GM19239 (cell line): ENCODE measurements at regions not wholly inside any gene's neighbourhood (a gene's known extent, or its start where the extent isn't known, plus 50 kb on each side); places are given as distances from the start of the nearest gene placed in this dataset.

ENCODE experiments used
- DNase-seq: peaks from one replicate; pipeline ENCODE4 v3.0.0; 2011; ENCODE audit warnings: low spot score; ENCODE audit not compliant: insufficient read length
- FAIRE-seq: peaks from 2 replicates; lab custom pipeline; 2011; peaks lifted over from hg19 to GRCh38; lab: Jason Lieb, UNC

- DNase-seq (no peak), FAIRE-seq (no peak)
Measured at GRCh38 chr2:16869711-16870110, 204.1 kb upstream of the CYRIA start.

GRCh38 chr2:16862471-16862870 is 196.8 kb upstream of the CYRIA start:
- DNase-seq = no peak
- no peak for FAIRE-seq

- no peak for FAIRE-seq
Measured at GRCh38 chr2:16861530-16861929, 195.9 kb upstream of the CYRIA start.

GRCh38 chr2:16861111-16861510 is 195.5 kb upstream of the CYRIA start:
- FAIRE-seq = no peak
- DNase-seq = no peak

More at GRCh38 chr2:16861530-16861929, 195.9 kb upstream of the CYRIA start:
- DNase-seq = no peak

DNA sequence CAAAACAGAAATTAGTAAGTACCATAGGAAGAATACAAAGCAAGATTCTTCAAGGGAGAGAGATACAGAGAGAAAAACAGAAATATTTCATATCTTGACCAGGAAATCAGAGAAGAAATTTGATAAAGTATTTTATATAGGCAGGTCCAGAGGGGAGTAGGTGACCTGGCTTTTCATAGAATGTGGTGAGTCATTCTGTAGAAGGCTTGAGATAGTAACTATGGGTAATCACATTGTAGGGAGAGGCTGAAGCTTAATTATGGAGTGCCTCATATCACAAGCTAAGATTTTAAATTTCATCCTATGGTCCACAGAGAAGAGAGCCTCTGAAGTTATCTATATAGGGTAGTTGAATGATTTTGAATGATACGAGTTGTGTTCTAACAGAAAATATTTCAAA is 195.0 kb upstream of the CYRIA start:
- FAIRE-seq = no peak
- DNase-seq = no peak

- DNase-seq = no peak
- FAIRE-seq = no peak
Measured at GRCh38 chr2:16855183-16855582, 189.5 kb upstream of the CYRIA start.

GRCh38 chr2:16853088-16853487 is 187.5 kb upstream of the CYRIA start:
- FAIRE-seq = no peak

DNA sequence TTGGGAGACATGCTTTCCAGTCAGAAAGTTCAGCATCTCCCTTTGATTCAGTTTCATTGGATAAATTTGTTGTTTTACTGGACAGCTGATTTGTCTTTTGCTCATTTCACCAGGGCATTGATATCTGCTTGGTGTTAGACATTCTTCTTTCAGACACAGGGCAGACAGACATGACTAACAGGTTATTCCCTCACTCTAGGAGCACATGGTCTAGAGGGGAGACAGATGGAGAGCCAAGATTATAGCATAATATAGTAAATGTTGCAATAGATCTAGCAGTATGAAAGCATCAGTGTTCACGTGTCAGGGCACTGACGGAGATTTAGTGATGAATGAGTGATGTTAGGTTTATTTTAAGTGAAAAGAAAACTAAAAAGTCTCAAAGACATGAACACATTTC is 187.0 kb upstream of the CYRIA start:
- FAIRE-seq = no peak
- DNase-seq = no peak

More at GRCh38 chr2:16853088-16853487, 187.5 kb upstream of the CYRIA start:
- DNase-seq = no peak

- no peak for DNase-seq
- no peak for FAIRE-seq
Measured at GRCh38 chr2:16851126-16851525, 185.5 kb upstream of the CYRIA start.

DNA sequence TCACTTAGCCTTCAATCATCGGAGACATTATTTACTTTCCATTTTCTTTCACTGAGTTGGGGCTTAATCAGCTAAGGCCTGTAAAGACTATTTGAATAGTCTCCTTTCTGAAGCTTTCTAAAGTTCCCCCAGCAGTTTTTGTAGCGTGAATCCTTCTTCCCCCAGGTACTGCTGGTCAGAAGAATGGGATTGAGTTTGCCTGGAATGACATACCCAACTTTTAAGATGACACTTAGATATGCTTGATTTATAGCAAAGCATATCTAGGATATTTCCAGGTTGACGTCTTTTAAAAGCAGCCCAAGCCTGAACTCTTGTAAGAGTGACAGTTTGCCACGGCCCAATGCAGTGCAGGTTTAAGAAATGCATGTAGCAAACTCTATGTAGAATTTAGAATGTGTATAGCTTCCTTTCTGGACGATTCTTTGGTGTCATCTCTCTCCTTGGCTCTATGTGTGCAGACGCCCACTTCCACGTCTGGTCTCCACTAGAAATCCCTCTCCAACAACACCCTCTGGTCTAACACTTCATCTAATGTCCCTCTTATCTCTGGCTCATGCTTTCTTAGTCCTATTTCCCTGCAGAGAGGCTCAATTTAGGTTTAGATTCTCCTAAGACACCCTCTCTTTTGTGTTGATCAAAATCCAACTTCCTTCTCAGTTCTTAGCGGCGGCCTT is 175.0 kb upstream of the CYRIA start:
- DNase-seq (no peak), FAIRE-seq (no peak)

DNA sequence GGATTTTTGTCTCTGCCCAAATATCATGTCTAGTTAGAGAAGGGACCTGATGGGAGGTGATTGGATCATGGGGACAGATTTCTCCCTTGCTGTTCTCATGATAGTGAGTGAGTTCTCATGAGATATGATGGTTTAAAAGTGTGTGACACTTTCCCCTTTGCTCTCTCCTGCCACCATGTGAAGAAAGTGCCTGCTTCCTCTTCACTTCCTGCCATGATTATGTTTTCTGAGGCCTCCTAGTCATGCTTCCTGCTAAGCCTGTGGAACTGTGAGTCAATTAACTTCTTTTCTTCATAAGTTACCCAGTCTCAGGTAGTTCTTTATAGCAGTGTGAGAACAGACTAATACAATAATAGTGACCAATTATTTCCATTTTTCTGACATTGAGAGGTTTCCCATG is 167.3 kb upstream of the CYRIA start:
- DNase-seq (no peak), FAIRE-seq (no peak)

- no peak for DNase-seq
- no peak for FAIRE-seq
Measured at GRCh38 chr2:16828828-16829160, 163.2 kb upstream of the CYRIA start.

DNA sequence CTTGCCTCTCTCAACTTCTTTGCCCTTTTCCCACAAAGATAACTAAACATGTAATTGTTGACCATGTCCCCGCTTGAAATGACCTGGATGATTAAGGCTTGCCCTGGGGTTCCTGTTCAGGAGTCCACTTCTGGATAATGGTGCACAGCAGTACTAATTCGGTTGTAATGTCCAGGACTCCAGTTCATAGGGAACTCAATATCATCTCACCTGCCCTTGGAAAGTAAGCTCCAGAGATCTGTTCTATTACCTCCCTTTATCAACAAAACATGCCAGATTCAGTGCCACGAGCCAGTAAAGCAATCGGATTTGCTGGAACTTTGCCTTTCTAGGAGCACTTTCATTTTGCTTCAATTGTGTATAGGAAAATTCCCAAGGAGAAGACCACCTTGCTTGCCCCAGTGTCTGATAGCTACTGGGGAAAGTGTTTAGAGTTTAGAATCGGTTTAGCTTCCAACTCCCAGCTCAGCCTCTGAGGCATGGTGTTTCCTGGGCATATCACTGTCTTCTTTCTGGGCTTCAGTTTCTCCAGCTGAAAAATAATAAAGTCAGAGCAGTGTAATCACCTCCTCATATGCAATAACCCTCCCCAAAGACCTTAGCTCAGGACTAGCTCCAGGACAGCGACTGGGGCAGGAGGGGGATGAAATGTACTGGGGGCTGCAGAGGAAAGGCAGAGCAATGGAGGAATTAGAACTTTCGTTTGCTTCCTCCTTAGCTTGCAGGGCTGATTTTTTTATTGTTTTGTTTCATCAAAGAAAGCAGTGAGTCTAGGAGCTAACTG is 162.6 kb upstream of the CYRIA start:
- FAIRE-seq (no peak), DNase-seq (no peak)

DNA sequence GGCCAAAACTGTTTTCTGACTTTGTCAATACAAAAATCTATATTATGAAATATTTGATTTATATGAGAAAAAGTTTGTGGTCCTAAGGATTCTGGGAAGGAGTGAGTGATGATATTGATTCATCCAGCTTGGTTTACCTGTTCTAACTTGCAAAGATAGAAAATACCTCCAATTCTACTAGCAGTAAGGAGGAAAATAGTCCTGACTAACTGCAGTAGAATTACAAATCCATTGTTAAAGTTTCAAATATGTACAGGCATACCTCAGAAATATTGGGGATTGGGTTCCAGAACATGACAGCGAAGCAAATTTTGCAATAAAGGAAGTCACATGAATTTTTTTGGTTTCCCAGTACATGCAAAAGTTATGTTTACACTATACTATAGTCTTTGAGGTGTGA is 158.8 kb upstream of the CYRIA start:
- no peak for DNase-seq
- FAIRE-seq = no peak

DNA sequence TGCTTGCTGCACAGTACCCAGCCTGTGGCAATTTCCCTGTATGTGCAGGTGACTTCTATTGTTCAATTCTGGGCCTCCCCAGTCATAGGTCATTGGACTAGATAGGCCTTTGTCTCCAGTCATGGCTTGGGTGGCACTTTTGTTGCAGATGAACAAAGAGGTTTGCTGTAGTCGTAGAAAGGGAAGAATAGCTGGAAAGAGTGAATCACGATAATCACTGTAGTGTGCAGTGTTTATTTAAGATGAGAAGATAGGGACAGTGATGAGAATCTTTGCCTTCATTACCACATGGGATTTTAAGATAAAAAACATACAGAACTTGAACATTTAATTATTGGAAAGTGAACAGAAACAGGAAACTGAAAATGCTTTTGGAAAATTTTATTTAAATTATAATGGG is 156.1 kb upstream of the CYRIA start:
- FAIRE-seq = no peak

GRCh38 chr2:16818203-16818556 is 152.5 kb upstream of the CYRIA start:
- DNase-seq = no peak
- no peak for FAIRE-seq

More for the DNA sequence above, 156.1 kb upstream of the CYRIA start:
- no peak for DNase-seq

DNA sequence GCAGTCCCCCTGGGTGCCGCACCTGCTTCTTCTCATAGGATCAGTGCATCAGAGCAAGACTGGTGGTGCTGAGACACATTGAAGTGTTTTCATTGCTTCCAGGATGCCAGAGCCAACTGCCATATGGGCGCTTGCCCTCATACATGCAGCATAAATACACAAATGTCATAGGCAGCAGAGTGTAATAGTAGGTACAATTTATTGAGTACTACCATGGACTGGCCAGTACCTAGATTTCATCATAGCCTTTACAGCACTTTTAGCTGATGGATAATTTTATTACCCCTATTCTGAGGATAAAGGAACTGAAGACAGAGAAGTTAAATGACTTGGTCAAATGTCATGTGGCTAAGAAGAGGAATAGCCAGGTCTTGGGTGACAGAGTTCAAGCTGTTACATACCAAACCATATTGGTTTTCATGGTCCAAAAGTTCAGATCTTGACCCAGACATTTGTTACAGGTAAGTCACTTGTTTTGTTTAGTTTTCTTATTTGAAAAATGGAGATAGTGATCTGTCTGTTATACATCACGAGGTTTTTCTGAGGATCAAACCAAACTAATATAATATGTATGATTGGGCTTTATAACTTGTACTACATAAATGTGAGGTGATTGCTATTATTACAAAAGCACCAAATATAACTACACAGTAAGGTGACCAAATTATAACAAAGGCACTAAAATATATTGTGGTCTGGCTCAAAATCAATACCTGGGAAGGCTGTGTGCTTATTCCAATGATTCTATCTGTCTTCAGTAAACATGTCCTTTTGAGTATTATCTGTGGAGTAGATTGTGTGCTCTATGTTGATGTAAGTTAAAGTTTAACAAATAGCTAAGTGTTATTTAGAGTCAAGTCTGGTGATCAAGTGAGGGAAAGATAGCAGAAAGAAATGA is 151.9 kb upstream of the CYRIA start:
- DNase-seq (no peak), FAIRE-seq (no peak)

- FAIRE-seq = no peak
Measured at GRCh38 chr2:16816522-16816921, 150.9 kb upstream of the CYRIA start.

DNA sequence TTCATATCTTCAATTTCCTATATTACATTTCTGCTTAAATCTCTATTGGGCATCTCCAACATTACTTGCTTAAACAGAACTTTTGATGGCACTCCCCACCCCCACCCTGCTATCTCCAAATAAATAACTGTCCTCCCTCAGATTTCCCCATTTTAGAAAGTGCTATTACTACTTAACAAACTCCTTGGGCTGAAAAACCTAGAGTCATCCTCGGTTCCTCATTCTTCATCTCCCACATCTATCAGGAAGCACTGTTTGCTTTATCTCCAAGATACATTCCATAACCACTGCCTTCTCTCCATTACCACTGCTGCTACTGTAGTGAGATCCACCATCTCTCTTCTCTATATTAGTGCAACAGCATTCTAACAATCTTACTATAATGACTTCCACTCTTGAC is 150.4 kb upstream of the CYRIA start:
- FAIRE-seq (no peak), DNase-seq (no peak)

More at GRCh38 chr2:16816522-16816921, 150.9 kb upstream of the CYRIA start:
- no peak for DNase-seq

- FAIRE-seq (no peak), DNase-seq (no peak)
Measured at GRCh38 chr2:16813593-16813992, 148.0 kb upstream of the CYRIA start.

DNA sequence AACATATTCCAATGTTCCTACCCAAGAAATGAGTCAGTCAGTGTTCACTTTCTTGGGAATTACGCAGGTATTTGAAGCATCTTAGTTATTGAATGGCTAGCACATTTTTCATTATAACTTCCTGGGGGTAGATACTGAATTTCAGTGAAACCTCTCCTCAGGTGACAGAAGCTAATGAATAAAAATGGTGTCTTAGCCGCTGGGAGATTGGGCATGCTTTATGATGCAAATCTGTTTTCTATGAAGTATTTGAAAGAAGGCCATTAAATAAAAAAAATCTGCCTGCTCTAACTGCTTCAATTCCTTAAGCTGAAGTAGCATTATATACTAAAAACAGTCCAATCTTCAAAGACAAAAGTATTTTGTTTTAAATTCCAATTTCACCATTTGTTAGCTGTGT is 132.8 kb upstream of the CYRIA start:
- DNase-seq = no peak
- FAIRE-seq = no peak
